IMR-90 (cell line): ENCODE measurements at regions not wholly inside any gene's neighbourhood (a gene's known extent, or its start where the extent isn't known, plus 50 kb on each side); places are given as distances from the start of the nearest gene placed in this dataset.

Source experiments
- CEBPB ChIP-seq: IDR thresholded peaks from 2 replicates; pipeline ENCODE4 v1.6.1; 2012; ENCODE audit warnings: low read depth, low read length, improper control_type of control experiment
- CTCF ChIP-seq: conservative IDR thresholded peaks from 2 replicates; pipeline ENCODE4 v1.5.1; 2012; ENCODE audit warnings: mild to moderate bottlenecking, low read depth, low read length, improper control_type of control experiment
- FOS ChIP-seq: fragments of 150-350 bp; IDR thresholded peaks from 2 replicates; pipeline ENCODE4 v1.6.1; 2016; ENCODE audit warnings: low read depth, low read length
- MAFK ChIP-seq: IDR thresholded peaks from 2 replicates; pipeline ENCODE4 v1.6.1; 2012; ENCODE audit warnings: low read depth, low read length, improper control_type of control experiment
- POLR2A ChIP-seq: IDR thresholded peaks from 2 replicates; pipeline ENCODE4 v1.6.1; 2012; ENCODE audit warnings: mild to moderate bottlenecking, low read depth, low read length
- RAD21 ChIP-seq: IDR thresholded peaks from 2 replicates; pipeline ENCODE4 v1.6.1; 2012; ENCODE audit warnings: low read length, improper control_type of control experiment
- RCOR1 ChIP-seq: IDR thresholded peaks from 2 replicates; pipeline ENCODE4 v1.6.1; 2012; ENCODE audit warnings: mild to moderate bottlenecking, low read length, improper control_type of control experiment; ENCODE audit not compliant: insufficient replicate concordance
- SMC3 ChIP-seq: fragments of 150-350 bp; IDR thresholded peaks from 2 replicates; pipeline ENCODE4 v1.6.1; 2016; ENCODE audit warnings: low read depth, mild to moderate bottlenecking, antibody characterized with exemption, low read length, moderate library complexity

GRCh38 chrX:22373766-22374165 lies 101.1 kb downstream of the CBLL2 start:
- TF ChIP-seq CTCF (no peak), RCOR1 (no peak), CEBPB (no peak), SMC3 (no peak), POLR2A (no peak), RAD21 (no peak), FOS (no peak), MAFK (no peak)
